ENCODE measurements at regions not wholly inside any gene's neighbourhood (a gene's known extent, or its start where the extent isn't known, plus 50 kb on each side); places are given as distances from the start of the nearest gene placed in this dataset.

GRCh38 chr4:34850421-34850820 is 1393.9 kb downstream of the ARAP2 start:
- Histone ChIP-seq H3K9me2 (replicated peaks; ENCODE audit: low read depth, low read length) (no peaks in the 10 kb centered on the region), H3K36me3 (ENCODE audit: insufficient read depth, low read length) (no peaks in the 10 kb centered on the region), H2AFZ (ENCODE audit: low read length) (no peak overlapping the region), H3F3A (ENCODE audit: low read depth) (no peaks in the 10 kb centered on the region), H3K9ac (ENCODE audit: low read depth, low read length, poor library complexity, severe bottlenecking) (no peak overlapping the region), H3K9me3 (ENCODE audit: insufficient read depth, low read depth, low read length) (no peaks in the 10 kb centered on the region), H3K79me2 (ENCODE audit: insufficient read depth, low read length) (no peaks in the 10 kb centered on the region), H3K4me2 (ENCODE audit: low read depth, low read length, poor library complexity, severe bottlenecking) (no peak overlapping the region), H3K27me3 (ENCODE audit: insufficient read depth, low read length, poor library complexity, severe bottlenecking) (no peaks in the 10 kb centered on the region), H3K4me3 (ENCODE audit: low read length, poor library complexity, severe bottlenecking) (no peak overlapping the region), H4K20me1 (ENCODE audit: insufficient read depth, low read length, poor library complexity, severe bottlenecking) (no peaks in the 10 kb centered on the region), H3K4me1 (ENCODE audit: insufficient read depth, low read length, poor library complexity, severe bottlenecking) (no peaks in the 10 kb centered on the region)
- TF ChIP-seq EZH2phosphoT487 (IDR thresholded peaks at IDR 0.05; ENCODE audit: borderline replicate concordance) (no peak), CTCF (conservative IDR thresholded peaks at IDR 0.05; ENCODE audit: low read length) (no peak)

GRCh38 chr4:34850968-34851367 is 1393.3 kb downstream of the ARAP2 start:
- TF ChIP-seq EZH2phosphoT487 (IDR thresholded peaks at IDR 0.05; ENCODE audit: borderline replicate concordance) (no peak), CTCF (conservative IDR thresholded peaks at IDR 0.05; ENCODE audit: low read length) (no peak)
- H2AFZ ChIP-seq (ENCODE audit: low read length), result no peak overlapping the region
- H3K4me1 ChIP-seq (ENCODE audit: insufficient read depth, low read length, poor library complexity, severe bottlenecking), result no peaks in the 10 kb centered on the region
- no peaks in the 10 kb centered on the region for H3K9me3 ChIP-seq (ENCODE audit: insufficient read depth, low read depth, low read length)
- H3K4me2 ChIP-seq (ENCODE audit: low read depth, low read length, poor library complexity, severe bottlenecking), result no peak overlapping the region
- no peak overlapping the region for H3K9ac ChIP-seq (ENCODE audit: low read depth, low read length, poor library complexity, severe bottlenecking)
- H3K4me3 ChIP-seq (ENCODE audit: low read length, poor library complexity, severe bottlenecking), result no peak overlapping the region
- H3K27me3 ChIP-seq (ENCODE audit: insufficient read depth, low read length, poor library complexity, severe bottlenecking), result no peaks in the 10 kb centered on the region
- H3K79me2 ChIP-seq (ENCODE audit: insufficient read depth, low read length), result no peaks in the 10 kb centered on the region
- no peaks in the 10 kb centered on the region for H4K20me1 ChIP-seq (ENCODE audit: insufficient read depth, low read length, poor library complexity, severe bottlenecking)
- no peaks in the 10 kb centered on the region for H3K9me2 ChIP-seq (replicated peaks; ENCODE audit: low read depth, low read length)
- H3K36me3 ChIP-seq (ENCODE audit: insufficient read depth, low read length), result no peaks in the 10 kb centered on the region
- H3F3A ChIP-seq (ENCODE audit: low read depth), result no peaks in the 10 kb centered on the region

- Histone ChIP-seq H3K9ac (ENCODE audit: low read depth, low read length, poor library complexity, severe bottlenecking) (no peak overlapping the region), H3K27me3 (ENCODE audit: insufficient read depth, low read length, poor library complexity, severe bottlenecking) (no peaks in the 10 kb centered on the region), H3K36me3 (ENCODE audit: insufficient read depth, low read length) (no peaks in the 10 kb centered on the region), H2AFZ (ENCODE audit: low read length) (no peak overlapping the region), H3K4me1 (ENCODE audit: insufficient read depth, low read length, poor library complexity, severe bottlenecking) (no peaks in the 10 kb centered on the region), H3K9me2 (replicated peaks; ENCODE audit: low read depth, low read length) (no peaks in the 10 kb centered on the region), H3K4me3 (ENCODE audit: low read length, poor library complexity, severe bottlenecking) (no peak overlapping the region), H3K4me2 (ENCODE audit: low read depth, low read length, poor library complexity, severe bottlenecking) (no peak overlapping the region), H3F3A (ENCODE audit: low read depth) (no peaks in the 10 kb centered on the region), H4K20me1 (ENCODE audit: insufficient read depth, low read length, poor library complexity, severe bottlenecking) (no peaks in the 10 kb centered on the region), H3K9me3 (ENCODE audit: insufficient read depth, low read depth, low read length) (no peaks in the 10 kb centered on the region), H3K79me2 (ENCODE audit: insufficient read depth, low read length) (no peaks in the 10 kb centered on the region)
- TF ChIP-seq CTCF (conservative IDR thresholded peaks at IDR 0.05; ENCODE audit: low read length) (no peak), EZH2phosphoT487 (IDR thresholded peaks at IDR 0.05; ENCODE audit: borderline replicate concordance) (no peak)
These were observed 1392.9 kb downstream of the ARAP2 start for GRCh38 chr4:34851411-34851810.

Data from Loucy (cell line).